GM19351 (cell line): ENCODE measurements at regions not wholly inside any gene's neighbourhood (a gene's known extent, or its start where the extent isn't known, plus 50 kb on each side); places are given as distances from the start of the nearest gene placed in this dataset.
A peak's percentile ranks its signal among the peaks of the same experiment; 100 is the strongest.

Source experiments
- ATAC-seq: cut with Tn5 transposase; IDR thresholded peaks from one replicate; pipeline ENCODE4 v1.9.1; 2021; ENCODE audit warnings: mild to moderate bottlenecking, moderate library complexity; ENCODE audit not compliant: unreplicated experiment

GRCh38 chr6:105484238-105485161 lies 81.6 kb upstream of the PREP start:
- ATAC-seq, result no peak

GRCh38 chr6:105483492-105483891 lies 80.6 kb upstream of the PREP start:
- ATAC-seq, result no peak

- no peak for ATAC-seq
These were observed 80.0 kb upstream of the PREP start for GRCh38 chr6:105482921-105483320.

- no peak for ATAC-seq
These were observed 79.5 kb upstream of the PREP start for GRCh38 chr6:105482227-105482844.

GRCh38 chr6:105476978-105477377 lies 74.1 kb upstream of the PREP start:
- no peak for ATAC-seq

GRCh38 chr6:105474234-105474633 lies 71.4 kb upstream of the PREP start:
- ATAC-seq, result no peak

GRCh38 chr6:105469946-105470345 lies 67.1 kb upstream of the PREP start:
- ATAC-seq, result no peak

GRCh38 chr6:105468850-105469249 lies 66.0 kb upstream of the PREP start:
- ATAC-seq, result no peak

- ATAC-seq, result no peak
These were observed 58.0 kb upstream of the PREP start for GRCh38 chr6:105460860-105461259.

GRCh38 chr6:105459864-105460263 lies 57.0 kb upstream of the PREP start:
- no peak for ATAC-seq

- peak; percentile 91 for ATAC-seq
These were observed 56.2 kb upstream of the PREP start for GRCh38 chr6:105459049-105459448.

GRCh38 chr6:105458551-105458950 lies 55.7 kb upstream of the PREP start:
- peak; percentile 43 for ATAC-seq

- ATAC-seq, result no peak
These were observed 55.2 kb upstream of the PREP start for GRCh38 chr6:105458084-105458483.

- no peak for ATAC-seq
These were observed 51.1 kb upstream of the PREP start for GRCh38 chr6:105453968-105454367.

GRCh38 chr6:105452924-105453756 lies 50.3 kb upstream of the PREP start:
- peak; percentile 77 for ATAC-seq
